Lower leg skin (tissue), 4 donors: ENCODE measurements at regions not wholly inside any gene's neighbourhood (a gene's known extent, or its start where the extent isn't known, plus 50 kb on each side); places are given as distances from the start of the nearest gene placed in this dataset.

Source experiments
- DNase-seq, 2 donors: peaks; one replicate each; pipeline ENCODE4 v3.0.0-alpha.2; 2019; ENCODE audit warnings: low spot score in 2 of 2
- H3K4me3 ChIP-seq: fragments of 200-600 bp; sonication (generic); 2 replicates; pipeline ENCODE4 v1.5.1; 2017; ENCODE audit warnings: mild to moderate bottlenecking, low read depth; ENCODE audit not compliant: poor library complexity, severe bottlenecking
- POLR2A ChIP-seq, 2 donors: fragments of 450-650 bp; IDR thresholded peaks; one replicate each; pipeline ENCODE4 v1.6.1; 2016 to 2017; ENCODE audit warnings: antibody characterized with exemption in 2 of 2, mild to moderate bottlenecking in 1 of 2, moderate library complexity in 1 of 2
- WGBS, 2 donors: methylation state at CpG; one replicate each; pipeline ENCODE4 v1.1.5; 2018; 5-methylcytosine and 5-hydroxymethylcytosine counted together
- intact Hi-C: fragments of 100-400 bp; cut with DNase I; formaldehyde crosslinking; loops from one replicate; pipeline ENCODE4 v1.15.0; 2023; ENCODE audit warnings: low total_unique reads
- TF ChIP-seq, protein P1 (sequence below), 3 donors: fragments of 450-650 bp; IDR thresholded peaks; one replicate each; pipeline ENCODE4 v1.5.1; 2016; ENCODE audit warnings: antibody characterized with exemption in 3 of 3, mild to moderate bottlenecking in 3 of 3, moderate library complexity in 2 of 3

DNA sequence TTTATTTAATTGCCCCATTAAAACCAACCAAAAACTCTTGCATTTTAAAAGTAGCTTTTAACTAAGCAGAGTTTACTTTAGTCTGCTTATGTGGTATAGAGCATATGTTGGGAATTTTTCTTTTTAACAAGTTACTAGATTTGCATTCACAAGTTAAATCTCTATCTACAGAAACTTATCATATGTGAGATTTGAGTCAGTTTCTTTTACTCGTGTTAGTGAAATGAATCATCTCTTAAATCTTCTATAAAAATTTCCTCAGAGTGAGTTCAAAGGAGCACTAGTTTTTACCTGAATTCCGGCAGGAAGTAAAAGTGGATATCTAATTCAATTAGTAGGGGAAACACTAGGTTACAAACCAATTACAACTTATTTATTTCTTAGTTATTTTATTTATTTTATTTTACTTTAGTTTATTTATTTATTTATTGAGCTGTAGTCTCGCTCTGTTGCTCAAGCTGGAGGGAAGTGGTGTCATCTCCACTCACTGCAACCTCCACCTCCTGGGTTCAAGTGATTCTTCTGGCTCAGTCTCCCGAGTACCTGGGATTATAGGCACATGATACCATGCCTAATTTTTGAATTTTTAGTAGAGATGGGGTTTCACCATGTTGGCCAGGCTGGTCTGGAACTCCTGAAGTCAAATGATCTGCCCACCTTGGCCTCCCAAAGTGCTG, 1609.6 kb upstream of the B3GALT2 start:
- no peak for TF ChIP-seq POLR2A (IDR thresholded peaks at IDR 0.05)
- TF ChIP-seq, protein P1, sequence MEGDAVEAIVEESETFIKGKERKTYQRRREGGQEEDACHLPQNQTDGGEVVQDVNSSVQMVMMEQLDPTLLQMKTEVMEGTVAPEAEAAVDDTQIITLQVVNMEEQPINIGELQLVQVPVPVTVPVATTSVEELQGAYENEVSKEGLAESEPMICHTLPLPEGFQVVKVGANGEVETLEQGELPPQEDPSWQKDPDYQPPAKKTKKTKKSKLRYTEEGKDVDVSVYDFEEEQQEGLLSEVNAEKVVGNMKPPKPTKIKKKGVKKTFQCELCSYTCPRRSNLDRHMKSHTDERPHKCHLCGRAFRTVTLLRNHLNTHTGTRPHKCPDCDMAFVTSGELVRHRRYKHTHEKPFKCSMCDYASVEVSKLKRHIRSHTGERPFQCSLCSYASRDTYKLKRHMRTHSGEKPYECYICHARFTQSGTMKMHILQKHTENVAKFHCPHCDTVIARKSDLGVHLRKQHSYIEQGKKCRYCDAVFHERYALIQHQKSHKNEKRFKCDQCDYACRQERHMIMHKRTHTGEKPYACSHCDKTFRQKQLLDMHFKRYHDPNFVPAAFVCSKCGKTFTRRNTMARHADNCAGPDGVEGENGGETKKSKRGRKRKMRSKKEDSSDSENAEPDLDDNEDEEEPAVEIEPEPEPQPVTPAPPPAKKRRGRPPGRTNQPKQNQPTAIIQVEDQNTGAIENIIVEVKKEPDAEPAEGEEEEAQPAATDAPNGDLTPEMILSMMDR (IDR thresholded peaks at IDR 0.05), result no peak
- H3K4me3 ChIP-seq, result no peak overlapping the region
- DNase-seq, result no peak
- intact Hi-C loops, result no loop called here
- WGBS, 2 donors, result 67 to 72% methylated on average over 4 of the region's 4 CpGs

DNA sequence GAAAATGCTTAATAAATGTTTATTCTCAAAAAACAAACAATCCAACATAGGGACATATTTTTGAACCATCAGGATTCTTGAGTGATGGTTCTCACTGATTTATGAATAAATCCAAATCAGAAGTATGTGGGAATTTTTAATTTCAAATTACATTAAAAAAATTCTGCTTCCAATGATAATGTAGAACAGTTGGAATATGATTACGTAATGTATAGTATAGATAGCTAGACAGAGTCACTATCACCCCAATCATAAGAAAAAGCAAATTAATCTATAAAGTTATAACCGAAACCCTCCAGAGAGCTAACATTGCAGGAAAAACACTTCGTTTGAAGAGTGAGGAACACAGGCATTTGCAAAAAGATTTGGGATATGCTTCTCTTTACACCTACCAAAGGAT, 1600.6 kb upstream of the B3GALT2 start:
- 85 to 91% methylated on average over 3 of the region's 3 CpGs for WGBS, 2 donors
- intact Hi-C loops, result no loop called here
- no peak overlapping the region for H3K4me3 ChIP-seq
- no peak for DNase-seq
- no peak for TF ChIP-seq POLR2A (IDR thresholded peaks at IDR 0.05)
- TF ChIP-seq, protein P1 (IDR thresholded peaks at IDR 0.05), result no peak

DNA sequence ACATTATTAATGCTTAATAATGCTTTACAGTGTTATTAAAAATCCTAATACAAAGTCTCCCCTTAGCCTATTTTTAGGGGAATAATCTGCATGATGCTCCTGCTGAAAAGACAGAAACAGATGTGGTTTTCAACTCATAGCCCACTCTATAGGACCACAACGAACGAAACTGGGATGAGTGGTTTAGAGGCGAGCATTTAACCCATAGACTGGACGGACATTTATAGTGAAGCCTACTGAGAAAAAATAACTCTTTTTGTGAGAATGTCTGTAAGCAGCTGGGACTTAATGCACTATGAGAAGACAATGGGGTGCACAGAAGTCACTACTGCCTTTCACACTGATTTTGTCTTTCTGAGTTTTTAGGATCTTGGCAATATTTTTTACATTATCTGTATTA, 1599.6 kb upstream of the B3GALT2 start:
- intact Hi-C loops, result no loop called here
- no peak for TF ChIP-seq POLR2A (IDR thresholded peaks at IDR 0.05)
- TF ChIP-seq, protein P1 (IDR thresholded peaks at IDR 0.05), result no peak
- no peak overlapping the region for H3K4me3 ChIP-seq
- 87 to 96% methylated on average over 4 of the region's 4 CpGs for WGBS, 2 donors
- DNase-seq, result no peak

DNA sequence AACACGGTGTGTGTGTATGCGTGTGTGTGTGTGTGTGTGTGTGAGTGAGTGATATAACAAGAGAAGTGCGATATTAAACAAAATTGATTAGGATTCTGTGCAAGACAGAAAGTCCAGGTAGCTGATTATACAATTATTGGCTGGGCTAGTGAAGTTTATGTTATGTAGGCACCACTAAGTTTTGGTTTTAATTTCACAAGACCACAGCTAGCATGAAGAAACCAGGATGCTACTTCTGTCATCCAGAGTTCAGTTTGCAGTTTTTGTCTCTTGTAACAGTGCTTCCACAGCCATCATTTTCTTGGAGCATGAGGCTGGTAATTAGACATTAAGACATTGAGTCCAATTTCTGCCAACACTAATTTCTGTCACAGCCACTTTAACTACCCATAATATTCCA, 1590.2 kb upstream of the B3GALT2 start:
- intact Hi-C loops, result no loop called here
- no peak overlapping the region for H3K4me3 ChIP-seq
- no peak for TF ChIP-seq POLR2A (IDR thresholded peaks at IDR 0.05)
- TF ChIP-seq, protein P1 (IDR thresholded peaks at IDR 0.05), result no peak
- 83% methylated on average over 3 of the region's 3 CpGs for WGBS, 2 donors
- no peak for DNase-seq

DNA sequence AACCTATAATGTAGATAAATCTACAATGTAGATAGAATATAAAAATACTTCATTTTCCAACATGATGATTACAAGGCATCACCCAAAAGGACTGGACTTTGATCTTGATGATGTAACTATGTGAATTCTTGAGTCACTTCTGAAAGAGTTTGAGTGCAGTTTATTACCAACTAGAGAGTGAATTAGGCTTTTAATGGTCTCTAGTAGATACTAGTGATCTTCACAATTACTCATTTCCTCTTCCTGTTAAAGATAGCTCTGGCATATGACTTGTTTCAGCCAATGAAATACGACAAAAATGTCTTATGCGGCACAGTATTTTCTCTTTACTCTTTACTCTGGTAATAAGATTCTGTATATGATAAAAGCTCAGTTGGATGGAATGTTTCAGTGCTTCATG, 1588.1 kb upstream of the B3GALT2 start:
- intact Hi-C loops, result no loop called here
- DNase-seq, result no peak
- WGBS, 2 donors, result 92 to 97% methylated on average over 2 of the region's 2 CpGs
- TF ChIP-seq POLR2A (IDR thresholded peaks at IDR 0.05), result no peak
- TF ChIP-seq, protein P1 (IDR thresholded peaks at IDR 0.05), result no peak
- H3K4me3 ChIP-seq, result no peak overlapping the region
